Neural progenitor cell (in vitro differentiated cells): ENCODE measurements at regions not wholly inside any gene's neighbourhood (a gene's known extent, or its start where the extent isn't known, plus 50 kb on each side); places are given as distances from the start of the nearest gene placed in this dataset.

Experiments
- DNase-seq: peaks from one replicate; pipeline ENCODE4 v3.0.0-alpha.2; 2016; ENCODE audit warnings: low spot score
- H2AFZ ChIP-seq: fragments of 200-600 bp; sonication (generic); replicated peaks from 2 replicates; pipeline ENCODE4 v1.6.1; 2016; ENCODE audit warnings: antibody characterized with exemption
- H3F3A ChIP-seq: fragments of 200-600 bp; sonication (generic); 2 replicates; pipeline ENCODE4 v1.6.1; 2016; ENCODE audit warnings: antibody characterized with exemption, low read depth
- H3K27ac ChIP-seq: fragments of 200-600 bp; sonication (generic); 2 replicates; pipeline ENCODE4 v1.5.1; 2016; ENCODE audit warnings: mild to moderate bottlenecking
- H3K27me3 ChIP-seq: fragments of 200-600 bp; sonication (generic); 2 replicates; pipeline ENCODE4 v1.6.1; 2016; ENCODE audit warnings: mild to moderate bottlenecking, moderate library complexity
- H3K36me3 ChIP-seq: fragments of 200-600 bp; sonication (generic); 2 replicates; pipeline ENCODE4 v1.5.1; 2016
- H3K4me1 ChIP-seq: fragments of 200-600 bp; sonication (generic); 2 replicates; pipeline ENCODE4 v1.6.1; 2016; ENCODE audit warnings: mixed run types
- H3K4me2 ChIP-seq: fragments of 200-600 bp; sonication (generic); 2 replicates; pipeline ENCODE4 v1.6.1; 2016
- H3K4me3 ChIP-seq: fragments of 200-600 bp; sonication (generic); 2 replicates; pipeline ENCODE4 v1.5.1; 2016
- H3K79me2 ChIP-seq: fragments of 200-600 bp; sonication (generic); 2 replicates; pipeline ENCODE4 v1.6.1; 2016; ENCODE audit warnings: low read depth
- H3K9ac ChIP-seq: fragments of 200-600 bp; sonication (generic); 2 replicates; pipeline ENCODE4 v1.6.1; 2016
- H3K9me3 ChIP-seq: fragments of 200-600 bp; sonication (generic); 2 replicates; pipeline ENCODE4 v1.5.1; 2016; ENCODE audit warnings: low read depth
- H4K20me1 ChIP-seq: fragments of 200-600 bp; sonication (generic); 2 replicates; pipeline ENCODE4 v1.6.1; 2016; ENCODE audit warnings: low read depth
- H3K27ac Mint-ChIP-seq: 3 replicates; pipeline ENCODE4 v1.8.0; 2021; ENCODE audit warnings: mixed read lengths
- H3K27me3 Mint-ChIP-seq: 2 replicates; pipeline ENCODE4 v1.8.0; 2022; ENCODE audit warnings: low read depth, mild to moderate bottlenecking, inconsistent platforms, moderate library complexity, mixed read lengths; ENCODE audit not compliant: insufficient read depth
- H3K36me3 Mint-ChIP-seq: 3 replicates; pipeline ENCODE4 v1.8.0; 2021; ENCODE audit warnings: mixed read lengths
- H3K4me1 Mint-ChIP-seq: 3 replicates; pipeline ENCODE4 v1.8.0; 2021; ENCODE audit warnings: mixed read lengths
- H3K4me3 Mint-ChIP-seq: 3 replicates; pipeline ENCODE4 v1.8.0; 2021; ENCODE audit warnings: mild to moderate bottlenecking, moderate library complexity, mixed read lengths
- H3K9me3 Mint-ChIP-seq: 3 replicates; pipeline ENCODE4 v1.8.0; 2020; ENCODE audit warnings: mixed read lengths
- EZH2 ChIP-seq: fragments of 200-600 bp; sonication (generic); IDR thresholded peaks from 2 replicates; pipeline ENCODE4 v1.6.1; 2017; ENCODE audit warnings: antibody characterized with exemption, mild to moderate bottlenecking, moderate library complexity
- EZH2phosphoT487 ChIP-seq: fragments of 200-600 bp; sonication (generic); IDR thresholded peaks from 2 replicates; pipeline ENCODE4 v1.6.1; 2017; ENCODE audit warnings: antibody characterized with exemption
- TF ChIP-seq, protein P1 (sequence below): fragments of 200-600 bp; sonication (generic); IDR thresholded peaks from 2 replicates; pipeline ENCODE4 v1.5.1; 2017; ENCODE audit warnings: antibody characterized with exemption, mild to moderate bottlenecking

DNA sequence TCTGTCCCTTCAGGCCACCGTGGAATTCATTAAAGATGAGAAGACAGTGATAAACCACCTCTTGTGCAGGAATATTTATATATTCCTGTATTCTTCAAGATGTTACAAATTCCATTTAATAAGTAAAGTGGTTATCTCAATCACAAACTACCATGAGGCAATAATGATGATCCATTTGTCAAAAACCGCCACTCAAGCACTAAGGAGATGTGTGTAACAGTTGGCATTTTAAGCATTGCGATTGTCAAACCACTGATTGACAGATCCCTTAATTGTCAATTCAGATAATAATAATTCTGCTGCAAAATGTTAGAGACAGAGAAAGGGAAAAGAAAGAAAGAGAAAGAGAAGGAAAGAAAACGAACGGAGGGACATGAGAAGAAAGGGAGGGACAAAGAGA, 476.1 kb upstream of the RBFOX1 start:
- Histone ChIP-seq H3K36me3 (no peaks in the 10 kb centered on the region), H3K9me3 (no peaks in the 10 kb centered on the region), H3K27me3 (peaks cover 96% of the 10 kb centered on the region), H3K79me2 (no peaks in the 10 kb centered on the region), H4K20me1 (peaks cover 3% of the 10 kb centered on the region), H2AFZ (no peak overlapping the region), H3F3A (peaks cover 8% of the 10 kb centered on the region), H3K4me1 (peaks cover 26% of the 10 kb centered on the region), H3K4me2 (no peak overlapping the region), H3K9ac (no peak overlapping the region), H3K27ac (no peak overlapping the region), H3K4me3 (no peak overlapping the region)
- no peak for DNase-seq
- no peak overlapping the region for H3K27ac Mint-ChIP-seq
- H3K27me3 Mint-ChIP-seq, result no peaks in the 10 kb centered on the region
- no peak for TF ChIP-seq EZH2
- TF ChIP-seq, protein P1, sequence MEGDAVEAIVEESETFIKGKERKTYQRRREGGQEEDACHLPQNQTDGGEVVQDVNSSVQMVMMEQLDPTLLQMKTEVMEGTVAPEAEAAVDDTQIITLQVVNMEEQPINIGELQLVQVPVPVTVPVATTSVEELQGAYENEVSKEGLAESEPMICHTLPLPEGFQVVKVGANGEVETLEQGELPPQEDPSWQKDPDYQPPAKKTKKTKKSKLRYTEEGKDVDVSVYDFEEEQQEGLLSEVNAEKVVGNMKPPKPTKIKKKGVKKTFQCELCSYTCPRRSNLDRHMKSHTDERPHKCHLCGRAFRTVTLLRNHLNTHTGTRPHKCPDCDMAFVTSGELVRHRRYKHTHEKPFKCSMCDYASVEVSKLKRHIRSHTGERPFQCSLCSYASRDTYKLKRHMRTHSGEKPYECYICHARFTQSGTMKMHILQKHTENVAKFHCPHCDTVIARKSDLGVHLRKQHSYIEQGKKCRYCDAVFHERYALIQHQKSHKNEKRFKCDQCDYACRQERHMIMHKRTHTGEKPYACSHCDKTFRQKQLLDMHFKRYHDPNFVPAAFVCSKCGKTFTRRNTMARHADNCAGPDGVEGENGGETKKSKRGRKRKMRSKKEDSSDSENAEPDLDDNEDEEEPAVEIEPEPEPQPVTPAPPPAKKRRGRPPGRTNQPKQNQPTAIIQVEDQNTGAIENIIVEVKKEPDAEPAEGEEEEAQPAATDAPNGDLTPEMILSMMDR, result no peak
- TF ChIP-seq EZH2phosphoT487, result no peak
- no peaks in the 10 kb centered on the region for H3K9me3 Mint-ChIP-seq
- peaks cover 8% of the 10 kb centered on the region for H3K4me1 Mint-ChIP-seq
- H3K36me3 Mint-ChIP-seq, result no peaks in the 10 kb centered on the region
- no peak overlapping the region for H3K4me3 Mint-ChIP-seq

DNA sequence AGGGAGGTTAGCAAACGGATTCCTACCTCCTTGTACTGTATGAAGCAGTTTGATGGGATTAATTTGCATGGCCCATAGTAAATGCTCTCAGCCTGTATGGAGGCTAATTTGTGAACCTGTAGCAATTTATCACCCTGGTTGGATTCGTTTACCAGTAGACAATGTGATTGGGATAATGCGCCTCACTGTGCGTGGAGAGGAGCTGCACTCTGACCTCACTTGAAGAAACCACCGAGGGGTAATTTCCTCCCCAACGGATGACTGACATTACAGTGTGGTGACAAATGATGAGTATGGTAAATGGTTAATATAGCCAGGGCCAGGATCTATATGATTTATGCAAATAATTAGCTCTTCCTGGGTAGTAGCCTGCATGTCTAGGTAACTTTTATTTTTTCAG, 479.1 kb upstream of the RBFOX1 start:
- no peak overlapping the region for H3K9ac ChIP-seq
- peaks cover 90% of the 10 kb centered on the region for H3K27me3 ChIP-seq
- no peak for TF ChIP-seq EZH2
- TF ChIP-seq EZH2phosphoT487, result no peak
- H3K9me3 Mint-ChIP-seq, result no peaks in the 10 kb centered on the region
- no peaks in the 10 kb centered on the region for H4K20me1 ChIP-seq
- H3F3A ChIP-seq, result no peaks in the 10 kb centered on the region
- no peaks in the 10 kb centered on the region for H3K27me3 Mint-ChIP-seq
- H3K27ac Mint-ChIP-seq, result no peak overlapping the region
- no peak overlapping the region for H3K27ac ChIP-seq
- H3K36me3 Mint-ChIP-seq, result no peaks in the 10 kb centered on the region
- peaks cover 8% of the 10 kb centered on the region for H3K4me1 ChIP-seq
- no peak overlapping the region for H3K4me3 Mint-ChIP-seq
- H3K36me3 ChIP-seq, result no peaks in the 10 kb centered on the region
- no peak for DNase-seq
- no peaks in the 10 kb centered on the region for H3K9me3 ChIP-seq
- H3K4me3 ChIP-seq, result no peak overlapping the region
- no peaks in the 10 kb centered on the region for H3K79me2 ChIP-seq
- no peaks in the 10 kb centered on the region for H3K4me1 Mint-ChIP-seq
- no peak overlapping the region for H2AFZ ChIP-seq
- H3K4me2 ChIP-seq, result no peak overlapping the region

DNA sequence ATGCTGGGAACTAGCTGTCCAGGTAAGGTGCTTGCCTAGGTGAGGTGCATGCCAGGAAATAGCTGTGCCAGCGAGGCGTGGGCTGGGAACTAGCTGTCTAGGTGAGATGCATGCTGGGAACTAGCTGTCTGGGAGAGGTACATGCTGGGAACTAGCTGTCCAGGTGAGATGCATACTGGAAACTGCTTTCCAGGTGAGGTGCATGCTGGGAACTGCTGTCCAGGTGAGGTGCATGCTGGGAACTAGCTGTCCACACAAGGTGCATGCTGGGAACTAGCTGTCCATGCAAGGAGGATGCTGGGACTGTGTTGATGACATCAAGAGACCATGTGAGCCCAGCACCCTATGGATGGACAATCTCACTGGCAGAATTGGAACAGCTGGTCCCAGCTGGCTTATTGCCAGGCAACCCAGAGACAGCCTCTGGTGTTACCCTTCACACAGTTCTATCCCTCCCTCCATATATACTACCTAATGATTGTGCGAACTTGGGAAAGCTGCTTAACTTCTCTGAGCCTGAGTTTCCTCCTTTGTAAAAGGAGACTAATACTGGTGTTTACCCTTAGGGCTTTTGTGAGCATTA, 479.9 kb upstream of the RBFOX1 start:
- Histone ChIP-seq H3K27me3 (peaks cover 82% of the 10 kb centered on the region), H3K9me3 (no peaks in the 10 kb centered on the region), H3K4me1 (peaks cover under 1% of the 10 kb centered on the region), H3K36me3 (no peaks in the 10 kb centered on the region), H3F3A (no peaks in the 10 kb centered on the region), H3K4me3 (no peak overlapping the region), H3K27ac (no peak overlapping the region), H3K79me2 (no peaks in the 10 kb centered on the region), H4K20me1 (no peaks in the 10 kb centered on the region), H3K9ac (no peak overlapping the region), H3K4me2 (no peak overlapping the region), H2AFZ (no peak overlapping the region)
- Mint-ChIP-seq H3K4me1 (no peaks in the 10 kb centered on the region), H3K36me3 (no peaks in the 10 kb centered on the region), H3K9me3 (no peaks in the 10 kb centered on the region), H3K27ac (no peak overlapping the region), H3K27me3 (no peaks in the 10 kb centered on the region), H3K4me3 (no peak overlapping the region)
- TF ChIP-seq EZH2phosphoT487, result no peak
- TF ChIP-seq, protein P1, result no peak
- TF ChIP-seq EZH2, result no peak
- no peak for DNase-seq

DNA sequence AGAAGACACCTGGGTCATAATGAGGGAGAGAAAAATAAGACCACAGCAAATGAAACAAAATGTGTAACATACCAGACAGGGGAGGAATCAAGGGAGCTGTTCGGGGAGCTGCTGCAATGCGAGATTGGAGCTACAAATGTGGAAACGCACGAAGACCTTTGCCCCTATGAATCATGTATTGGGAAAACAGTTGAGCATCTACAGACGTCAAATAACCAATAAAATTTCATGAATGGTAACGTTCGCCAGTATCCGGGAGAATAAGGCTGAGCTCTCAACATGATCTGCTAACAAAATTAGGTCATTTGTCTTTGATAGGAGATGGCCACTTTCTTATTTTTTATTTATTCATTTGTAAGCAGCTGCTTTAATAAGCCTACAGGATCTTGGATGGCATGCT, 486.2 kb upstream of the RBFOX1 start:
- Histone ChIP-seq H3K9ac (no peak overlapping the region), H3K36me3 (no peaks in the 10 kb centered on the region), H3K4me3 (no peak overlapping the region), H3F3A (no peaks in the 10 kb centered on the region), H3K9me3 (no peaks in the 10 kb centered on the region), H3K27ac (no peak overlapping the region), H3K79me2 (no peaks in the 10 kb centered on the region), H2AFZ (no peak overlapping the region), H4K20me1 (no peaks in the 10 kb centered on the region), H3K27me3 (peaks cover 19% of the 10 kb centered on the region), H3K4me1 (no peaks in the 10 kb centered on the region), H3K4me2 (no peak overlapping the region)
- H3K27ac Mint-ChIP-seq, result no peak overlapping the region
- H3K27me3 Mint-ChIP-seq, result peaks cover 2% of the 10 kb centered on the region
- no peaks in the 10 kb centered on the region for H3K36me3 Mint-ChIP-seq
- TF ChIP-seq EZH2phosphoT487, result no peak
- TF ChIP-seq, protein P1, result no peak
- TF ChIP-seq EZH2, result no peak
- H3K4me3 Mint-ChIP-seq, result no peak overlapping the region
- H3K9me3 Mint-ChIP-seq, result peaks cover 7% of the 10 kb centered on the region
- DNase-seq, result no peak
- no peaks in the 10 kb centered on the region for H3K4me1 Mint-ChIP-seq
